ENCODE measurements at regions not wholly inside any gene's neighbourhood (a gene's known extent, or its start where the extent isn't known, plus 50 kb on each side); places are given as distances from the start of the nearest gene placed in this dataset.

GRCh38 chr13:31929031-31929770, 102.4 kb upstream of the FRY start:
- no peak for DNase-seq

GRCh38 chr13:31930490-31930889, 101.1 kb upstream of the FRY start:
- DNase-seq: no peak

GRCh38 chr13:31930901-31931522, 100.6 kb upstream of the FRY start:
- DNase-seq: peak in 1 of 14 donors; percentile 26

- DNase-seq: no peak
Measured at GRCh38 chr13:31937436-31937835, 94.1 kb upstream of the FRY start.

- no peak for DNase-seq
Measured at GRCh38 chr13:31940076-31940475, 91.5 kb upstream of the FRY start.

- DNase-seq: no peak
Measured at GRCh38 chr13:31943591-31943990, 88.0 kb upstream of the FRY start.

GRCh38 chr13:31944262-31945160, 87.1 kb upstream of the FRY start:
- no peak for DNase-seq

GRCh38 chr13:31945202-31945961, 86.2 kb upstream of the FRY start:
- peak in 2 of 14 donors; percentile 8 to 15 for DNase-seq

GRCh38 chr13:31946091-31946770, 85.3 kb upstream of the FRY start:
- no peak for DNase-seq

- no peak for DNase-seq
Measured at GRCh38 chr13:31947105-31947504, 84.5 kb upstream of the FRY start.

GRCh38 chr13:31947506-31947905, 84.1 kb upstream of the FRY start:
- no peak for DNase-seq

GRCh38 chr13:31949486-31949885, 82.1 kb upstream of the FRY start:
- DNase-seq: no peak

GRCh38 chr13:31950111-31950815, 81.3 kb upstream of the FRY start:
- DNase-seq: no peak

- peak in 2 of 14 donors; percentile 4 to 13 for DNase-seq
Measured at GRCh38 chr13:31951215-31951678, 80.3 kb upstream of the FRY start.

GRCh38 chr13:31952641-31953380, 78.8 kb upstream of the FRY start:
- DNase-seq: no peak

GRCh38 chr13:31955101-31955500, 76.5 kb upstream of the FRY start:
- DNase-seq: no peak

- DNase-seq: no peak
Measured at GRCh38 chr13:31955741-31956140, 75.8 kb upstream of the FRY start.

GRCh38 chr13:31956980-31957644, 74.5 kb upstream of the FRY start:
- no peak for DNase-seq

- no peak for DNase-seq
Measured at GRCh38 chr13:31957772-31958171, 73.8 kb upstream of the FRY start.

Measured in C1 segment of cervical spinal cord (tissue), 14 donors.